ENCODE measurements at regions not wholly inside any gene's neighbourhood (a gene's known extent, or its start where the extent isn't known, plus 50 kb on each side); places are given as distances from the start of the nearest gene placed in this dataset.

DNA sequence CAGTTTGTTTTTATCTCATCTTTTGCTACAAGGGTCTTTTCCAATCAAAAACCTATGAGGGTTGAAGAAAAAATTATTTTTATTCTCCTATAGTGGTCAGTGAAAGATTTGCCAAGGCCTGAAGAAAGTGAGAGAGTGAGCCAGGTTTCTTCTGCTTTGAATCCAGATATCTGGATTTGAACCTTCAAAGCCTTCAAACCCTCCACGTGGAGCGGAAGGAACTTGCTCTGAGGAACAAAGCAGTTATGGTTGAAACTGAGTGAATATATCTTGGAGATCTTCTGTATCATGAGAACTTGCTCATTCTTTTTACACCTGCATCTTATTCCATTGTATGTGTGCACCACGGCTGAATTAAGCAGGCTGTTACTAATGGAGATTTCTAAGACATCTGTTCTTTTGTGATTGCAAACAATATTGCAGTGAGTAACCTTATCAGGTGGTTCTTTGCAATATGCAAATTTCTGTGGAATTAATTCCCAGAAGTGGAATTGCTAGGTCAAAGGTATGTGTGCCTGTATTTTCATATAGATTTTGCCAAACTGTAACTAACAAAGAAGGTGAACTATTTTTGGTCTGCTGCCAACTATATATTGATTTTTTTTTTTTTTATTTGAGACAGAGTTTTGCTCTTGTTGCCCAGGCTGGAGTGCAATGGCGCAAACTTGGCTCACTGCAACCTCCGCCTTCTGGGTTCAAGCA, 147.9 kb downstream of the B3GNT2 start:
- no peak for TF ChIP-seq CTCF (IDR thresholded peaks at IDR 0.05)
- TF ChIP-seq POLR2AphosphoS5 (IDR thresholded peaks at IDR 0.05; ENCODE audit: insufficient read depth in 1 of 2, low read depth in 1 of 2), result no peak
